Stomach (tissue), 4 donors: ENCODE measurements at regions not wholly inside any gene's neighbourhood (a gene's known extent, or its start where the extent isn't known, plus 50 kb on each side); places are given as distances from the start of the nearest gene placed in this dataset.

Experiments
- POLR2AphosphoS5 ChIP-seq, 3 donors: sonication (generic); formaldehyde crosslinking; IDR thresholded peaks; one replicate each; pipeline ENCODE4 v1.6.1; 2016; ENCODE audit warnings: antibody characterized with exemption in 3 of 3
- TF ChIP-seq, protein P1 (sequence below), 7 experiments: fragments of 450-650 bp in 4 of 7; fragments of 200-600 bp in 3 of 7; sonication (generic) in 3 of 7; IDR thresholded peaks; one replicate each; pipeline ENCODE4 v1.5.1; 2016 to 2019; ENCODE audit warnings: antibody characterized with exemption in 7 of 7, control low read depth in 2 of 7, mild to moderate bottlenecking in 1 of 7

DNA sequence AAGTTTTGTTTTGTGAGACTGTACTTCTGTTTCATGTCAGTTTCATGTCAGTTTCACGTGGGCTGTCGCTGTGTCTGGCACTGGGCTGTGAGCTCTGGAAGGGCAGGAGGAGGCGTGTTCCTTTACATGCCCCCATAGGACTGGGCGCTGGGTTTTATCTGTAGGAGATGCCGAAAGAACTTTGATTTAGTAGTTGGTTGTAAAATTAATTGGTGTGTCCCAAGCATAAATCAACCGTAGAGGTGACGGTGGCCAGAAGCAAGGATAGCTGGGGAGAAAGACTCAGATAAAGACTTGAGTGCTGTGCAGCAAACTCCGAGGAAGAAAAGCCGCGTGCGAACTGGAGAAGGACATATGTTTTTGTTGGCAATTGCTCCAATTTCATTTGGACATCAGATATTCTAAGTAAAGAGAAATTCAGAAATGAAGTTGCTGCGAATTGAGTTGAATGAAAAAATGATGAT, 182.5 kb downstream of the VRK1 start:
- no peak for TF ChIP-seq POLR2AphosphoS5 (IDR thresholded peaks at IDR 0.05)
- TF ChIP-seq, protein P1, sequence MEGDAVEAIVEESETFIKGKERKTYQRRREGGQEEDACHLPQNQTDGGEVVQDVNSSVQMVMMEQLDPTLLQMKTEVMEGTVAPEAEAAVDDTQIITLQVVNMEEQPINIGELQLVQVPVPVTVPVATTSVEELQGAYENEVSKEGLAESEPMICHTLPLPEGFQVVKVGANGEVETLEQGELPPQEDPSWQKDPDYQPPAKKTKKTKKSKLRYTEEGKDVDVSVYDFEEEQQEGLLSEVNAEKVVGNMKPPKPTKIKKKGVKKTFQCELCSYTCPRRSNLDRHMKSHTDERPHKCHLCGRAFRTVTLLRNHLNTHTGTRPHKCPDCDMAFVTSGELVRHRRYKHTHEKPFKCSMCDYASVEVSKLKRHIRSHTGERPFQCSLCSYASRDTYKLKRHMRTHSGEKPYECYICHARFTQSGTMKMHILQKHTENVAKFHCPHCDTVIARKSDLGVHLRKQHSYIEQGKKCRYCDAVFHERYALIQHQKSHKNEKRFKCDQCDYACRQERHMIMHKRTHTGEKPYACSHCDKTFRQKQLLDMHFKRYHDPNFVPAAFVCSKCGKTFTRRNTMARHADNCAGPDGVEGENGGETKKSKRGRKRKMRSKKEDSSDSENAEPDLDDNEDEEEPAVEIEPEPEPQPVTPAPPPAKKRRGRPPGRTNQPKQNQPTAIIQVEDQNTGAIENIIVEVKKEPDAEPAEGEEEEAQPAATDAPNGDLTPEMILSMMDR (IDR thresholded peaks at IDR 0.05), result no peak
